ENCODE measurements at regions not wholly inside any gene's neighbourhood (a gene's known extent, or its start where the extent isn't known, plus 50 kb on each side); places are given as distances from the start of the nearest gene placed in this dataset.

- TF ChIP-seq CTCF (IDR thresholded peaks at IDR 0.05) (no peak), TCF7L2 (IDR thresholded peaks at IDR 0.05; ENCODE audit: low read depth, low read length) (no peak)
Measured at GRCh38 chr18:5825663-5826062, 69.7 kb downstream of the TMEM200C start.

Data from Panc1 (cell line).